SK-N-SH treated with all-trans-retinoic acid at 6 μM for 48 hours (cell line): ENCODE measurements at regions not wholly inside any gene's neighbourhood (a gene's known extent, or its start where the extent isn't known, plus 50 kb on each side); places are given as distances from the start of the nearest gene placed in this dataset.

ENCODE experiments used
- ATAC-seq: fragments of 200-7000 bp; cut with Tn5 transposase; 3 replicates; pipeline ENCODE4 v1.9.1; 2020; ENCODE audit warnings: mild to moderate bottlenecking, moderate library complexity
- ARNTL ChIP-seq: fragments of 450-650 bp; formaldehyde crosslinking; IDR thresholded peaks from 2 replicates; pipeline ENCODE4 v1.5.0; 2020; ENCODE audit warnings: low read depth, mild to moderate bottlenecking, moderate library complexity, borderline replicate concordance
- BACH2 ChIP-seq: fragments of 250-450 bp; sonication (Bioruptor Pico); IDR thresholded peaks from 2 replicates; pipeline ENCODE4 v1.9.0; 2021; ENCODE audit warnings: mild to moderate bottlenecking, borderline replicate concordance
- CSDC2 ChIP-seq: fragments of 250-450 bp; sonication (Bioruptor Pico); IDR thresholded peaks from 2 replicates; pipeline ENCODE4 v1.5.0; 2020; ENCODE audit warnings: mild to moderate bottlenecking, moderate library complexity
- CSRNP3 ChIP-seq: fragments of 250-450 bp; sonication (Bioruptor Pico); IDR thresholded peaks from 2 replicates; pipeline ENCODE4 v1.5.1; 2021; ENCODE audit warnings: mild to moderate bottlenecking, moderate library complexity
- ESRRG ChIP-seq: fragments of 250-450 bp; sonication (Bioruptor Pico); IDR thresholded peaks from 2 replicates; pipeline ENCODE4 v1.6.1; 2021; ENCODE audit warnings: mild to moderate bottlenecking
- GLIS3 ChIP-seq: fragments of 250-450 bp; sonication (Bioruptor Pico); IDR thresholded peaks from 2 replicates; pipeline ENCODE4 v1.5.0; 2020; ENCODE audit warnings: mild to moderate bottlenecking, moderate library complexity
- ISL1 ChIP-seq: fragments of 250-450 bp; sonication (Bioruptor Pico); IDR thresholded peaks from 2 replicates; pipeline ENCODE4 v2.1.2; 2022; ENCODE audit warnings: mild to moderate bottlenecking, moderate library complexity
- OSR1 ChIP-seq: fragments of 250-450 bp; sonication (Bioruptor Pico); IDR thresholded peaks from 2 replicates; pipeline ENCODE4 v1.8.0; 2022; ENCODE audit warnings: moderate library complexity, mild to moderate bottlenecking, inconsistent platforms
- PATZ1 ChIP-seq: fragments of 250-450 bp; sonication (Bioruptor Pico); IDR thresholded peaks from 2 replicates; pipeline ENCODE4 v1.8.0; 2020; ENCODE audit warnings: mild to moderate bottlenecking, moderate library complexity, borderline replicate concordance
- PPARA ChIP-seq: fragments of 250-450 bp; sonication (Bioruptor Pico); IDR thresholded peaks from 2 replicates; pipeline ENCODE4 v1.5.0; 2020; ENCODE audit warnings: mild to moderate bottlenecking, borderline replicate concordance
- RARB ChIP-seq: fragments of 250-450 bp; sonication (Bioruptor Pico); IDR thresholded peaks from 2 replicates; pipeline ENCODE4 v1.8.0; 2021; ENCODE audit warnings: mild to moderate bottlenecking, moderate library complexity
- SNAI2 ChIP-seq: fragments of 250-450 bp; sonication (Bioruptor Pico); IDR thresholded peaks from 2 replicates; pipeline ENCODE4 v1.5.0; 2020; ENCODE audit warnings: mild to moderate bottlenecking, moderate library complexity
- TCF4 ChIP-seq: fragments of 250-450 bp; sonication (Bioruptor Pico); IDR thresholded peaks from 2 replicates; pipeline ENCODE4 v1.8.0; 2021; ENCODE audit warnings: mild to moderate bottlenecking, moderate library complexity, borderline replicate concordance
- TOX ChIP-seq: fragments of 250-450 bp; sonication (Bioruptor Pico); IDR thresholded peaks from 2 replicates; pipeline ENCODE4 v1.8.0; 2021; ENCODE audit warnings: mild to moderate bottlenecking, moderate library complexity, borderline replicate concordance
- ZC3H10 ChIP-seq: fragments of 250-450 bp; sonication (Bioruptor Pico); IDR thresholded peaks from 2 replicates; pipeline ENCODE4 v1.5.1; 2021; ENCODE audit warnings: mild to moderate bottlenecking, moderate library complexity
- ZFP3 ChIP-seq: fragments of 250-450 bp; sonication (Bioruptor Pico); IDR thresholded peaks from 2 replicates; pipeline ENCODE4 v1.5.0; 2020; ENCODE audit warnings: mild to moderate bottlenecking, moderate library complexity
- ZFP30 ChIP-seq: fragments of 450-650 bp; formaldehyde crosslinking; IDR thresholded peaks from 2 replicates; pipeline ENCODE4 v1.5.0; 2022; ENCODE audit warnings: mild to moderate bottlenecking, moderate library complexity
- ZNF565 ChIP-seq: fragments of 450-650 bp; formaldehyde crosslinking; conservative IDR thresholded peaks from 2 replicates; pipeline ENCODE4 v1.5.0; 2020; ENCODE audit warnings: low read depth, mild to moderate bottlenecking, moderate library complexity
- ZNF70 ChIP-seq: fragments of 450-650 bp; formaldehyde crosslinking; IDR thresholded peaks from 2 replicates; pipeline ENCODE4 v1.5.0; 2020; ENCODE audit warnings: mild to moderate bottlenecking, moderate library complexity
- ZNF8 ChIP-seq: fragments of 450-650 bp; formaldehyde crosslinking; IDR thresholded peaks from 2 replicates; pipeline ENCODE4 v1.5.0; 2020; ENCODE audit warnings: mild to moderate bottlenecking, moderate library complexity
- TF ChIP-seq, protein P1 (sequence below): fragments of 250-450 bp; sonication (Bioruptor Pico); IDR thresholded peaks from 2 replicates; pipeline ENCODE4 v1.5.0; 2020; ENCODE audit warnings: mild to moderate bottlenecking, moderate library complexity
- TF ChIP-seq, protein P2 (sequence below): fragments of 250-450 bp; sonication (Bioruptor Pico); IDR thresholded peaks from 2 replicates; pipeline ENCODE4 v1.8.0; 2021; ENCODE audit warnings: low read depth, mild to moderate bottlenecking, moderate library complexity, borderline replicate concordance
- TF ChIP-seq, protein P3 (sequence below): fragments of 250-450 bp; sonication (Bioruptor Pico); IDR thresholded peaks from 2 replicates; pipeline ENCODE4 v1.5.1; 2020; ENCODE audit warnings: low read depth, mild to moderate bottlenecking, moderate library complexity

GRCh38 chr3:87553058-87553457, 276.7 kb upstream of the POU1F1 start:
- no peak for ATAC-seq
- TF ChIP-seq PPARA (no peak), SNAI2 (no peak), ZNF70 (CRISPR knock-in tag) (no peak), ZNF565 (no peak), ARNTL (CRISPR knock-in tag) (no peak), ZFP3 (no peak), RARB (CRISPR knock-in tag) (no peak), CSRNP3 (no peak), ZC3H10 (CRISPR knock-in tag) (no peak), TCF4 (CRISPR knock-in tag) (no peak), TOX (no peak), GLIS3 (CRISPR knock-in tag) (no peak), ZFP30 (CRISPR knock-in tag) (no peak), CSDC2 (no peak), BACH2 (no peak), ESRRG (no peak), ISL1 (CRISPR knock-in tag) (no peak)
- TF ChIP-seq, protein P1, sequence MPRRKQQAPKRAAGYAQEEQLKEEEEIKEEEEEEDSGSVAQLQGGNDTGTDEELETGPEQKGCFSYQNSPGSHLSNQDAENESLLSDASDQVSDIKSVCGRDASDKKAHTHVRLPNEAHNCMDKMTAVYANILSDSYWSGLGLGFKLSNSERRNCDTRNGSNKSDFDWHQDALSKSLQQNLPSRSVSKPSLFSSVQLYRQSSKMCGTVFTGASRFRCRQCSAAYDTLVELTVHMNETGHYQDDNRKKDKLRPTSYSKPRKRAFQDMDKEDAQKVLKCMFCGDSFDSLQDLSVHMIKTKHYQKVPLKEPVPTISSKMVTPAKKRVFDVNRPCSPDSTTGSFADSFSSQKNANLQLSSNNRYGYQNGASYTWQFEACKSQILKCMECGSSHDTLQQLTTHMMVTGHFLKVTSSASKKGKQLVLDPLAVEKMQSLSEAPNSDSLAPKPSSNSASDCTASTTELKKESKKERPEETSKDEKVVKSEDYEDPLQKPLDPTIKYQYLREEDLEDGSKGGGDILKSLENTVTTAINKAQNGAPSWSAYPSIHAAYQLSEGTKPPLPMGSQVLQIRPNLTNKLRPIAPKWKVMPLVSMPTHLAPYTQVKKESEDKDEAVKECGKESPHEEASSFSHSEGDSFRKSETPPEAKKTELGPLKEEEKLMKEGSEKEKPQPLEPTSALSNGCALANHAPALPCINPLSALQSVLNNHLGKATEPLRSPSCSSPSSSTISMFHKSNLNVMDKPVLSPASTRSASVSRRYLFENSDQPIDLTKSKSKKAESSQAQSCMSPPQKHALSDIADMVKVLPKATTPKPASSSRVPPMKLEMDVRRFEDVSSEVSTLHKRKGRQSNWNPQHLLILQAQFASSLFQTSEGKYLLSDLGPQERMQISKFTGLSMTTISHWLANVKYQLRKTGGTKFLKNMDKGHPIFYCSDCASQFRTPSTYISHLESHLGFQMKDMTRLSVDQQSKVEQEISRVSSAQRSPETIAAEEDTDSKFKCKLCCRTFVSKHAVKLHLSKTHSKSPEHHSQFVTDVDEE (CRISPR knock-in tag), result no peak
- TF ChIP-seq, protein P2, sequence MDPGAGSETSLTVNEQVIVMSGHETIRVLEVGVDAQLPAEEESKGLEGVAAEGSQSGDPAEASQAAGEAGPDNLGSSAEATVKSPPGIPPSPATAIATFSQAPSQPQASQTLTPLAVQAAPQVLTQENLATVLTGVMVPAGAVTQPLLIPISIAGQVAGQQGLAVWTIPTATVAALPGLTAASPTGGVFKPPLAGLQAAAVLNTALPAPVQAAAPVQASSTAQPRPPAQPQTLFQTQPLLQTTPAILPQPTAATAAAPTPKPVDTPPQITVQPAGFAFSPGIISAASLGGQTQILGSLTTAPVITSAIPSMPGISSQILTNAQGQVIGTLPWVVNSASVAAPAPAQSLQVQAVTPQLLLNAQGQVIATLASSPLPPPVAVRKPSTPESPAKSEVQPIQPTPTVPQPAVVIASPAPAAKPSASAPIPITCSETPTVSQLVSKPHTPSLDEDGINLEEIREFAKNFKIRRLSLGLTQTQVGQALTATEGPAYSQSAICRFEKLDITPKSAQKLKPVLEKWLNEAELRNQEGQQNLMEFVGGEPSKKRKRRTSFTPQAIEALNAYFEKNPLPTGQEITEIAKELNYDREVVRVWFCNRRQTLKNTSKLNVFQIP (CRISPR knock-in tag), result no peak

DNA sequence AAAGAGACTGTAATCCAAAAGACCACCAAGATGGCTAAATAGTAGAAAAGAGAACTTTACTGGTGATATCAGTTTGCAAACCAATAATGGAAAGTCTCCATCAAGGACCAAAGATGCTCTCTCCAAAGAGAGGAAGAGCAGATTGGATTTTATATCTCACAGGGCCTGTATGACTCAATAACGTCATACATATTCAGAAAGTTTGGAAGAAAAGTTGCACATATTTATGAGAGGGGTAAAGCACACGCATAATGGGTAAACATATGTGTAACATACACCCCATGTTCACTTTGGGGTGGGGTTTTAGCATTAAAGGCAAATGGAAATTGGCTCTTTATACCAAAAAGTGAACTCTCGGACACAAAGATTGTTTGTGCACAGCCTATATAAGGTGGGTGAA, 274.5 kb upstream of the POU1F1 start:
- ATAC-seq, result no peak
- TF ChIP-seq ARNTL (CRISPR knock-in tag) (no peak), RARB (CRISPR knock-in tag) (no peak), ZNF565 (no peak), ZFP3 (no peak), ZC3H10 (CRISPR knock-in tag) (no peak), ZNF8 (CRISPR knock-in tag) (no peak), CSDC2 (no peak), PPARA (no peak), BACH2 (no peak), ZNF70 (CRISPR knock-in tag) (no peak)
- TF ChIP-seq, protein P2 (CRISPR knock-in tag), result no peak
- TF ChIP-seq, protein P3, sequence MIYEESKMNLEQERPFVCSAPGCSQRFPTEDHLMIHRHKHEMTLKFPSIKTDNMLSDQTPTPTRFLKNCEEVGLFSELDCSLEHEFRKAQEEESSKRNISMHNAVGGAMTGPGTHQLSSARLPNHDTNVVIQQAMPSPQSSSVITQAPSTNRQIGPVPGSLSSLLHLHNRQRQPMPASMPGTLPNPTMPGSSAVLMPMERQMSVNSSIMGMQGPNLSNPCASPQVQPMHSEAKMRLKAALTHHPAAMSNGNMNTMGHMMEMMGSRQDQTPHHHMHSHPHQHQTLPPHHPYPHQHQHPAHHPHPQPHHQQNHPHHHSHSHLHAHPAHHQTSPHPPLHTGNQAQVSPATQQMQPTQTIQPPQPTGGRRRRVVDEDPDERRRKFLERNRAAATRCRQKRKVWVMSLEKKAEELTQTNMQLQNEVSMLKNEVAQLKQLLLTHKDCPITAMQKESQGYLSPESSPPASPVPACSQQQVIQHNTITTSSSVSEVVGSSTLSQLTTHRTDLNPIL (CRISPR knock-in tag), result no peak

DNA sequence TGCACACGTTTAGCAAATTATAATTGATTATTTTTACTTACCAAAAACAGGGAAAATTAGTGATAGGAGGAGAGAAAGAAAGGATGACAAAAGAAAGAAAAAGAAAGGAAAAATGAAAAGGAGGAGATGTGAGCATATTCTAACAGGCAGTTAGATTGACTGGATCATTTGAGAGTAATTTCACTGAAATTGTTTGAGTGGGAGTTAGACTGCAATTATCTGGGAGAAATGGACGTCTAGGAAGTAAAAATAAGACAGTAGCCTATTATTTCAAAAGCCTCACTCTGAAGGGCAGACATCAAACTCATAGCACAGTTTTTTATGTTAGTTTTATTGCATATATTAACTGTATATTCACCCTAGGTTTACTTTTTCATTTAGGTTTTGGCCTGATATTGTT, 272.8 kb upstream of the POU1F1 start:
- TF ChIP-seq, protein P2 (CRISPR knock-in tag), result no peak
- no peak for TF ChIP-seq OSR1 (CRISPR knock-in tag)
- TF ChIP-seq PATZ1 (CRISPR knock-in tag), result no peak
- no peak for TF ChIP-seq ZNF70 (CRISPR knock-in tag)
- no peak for TF ChIP-seq TOX
- no peak for TF ChIP-seq ZFP3
- TF ChIP-seq BACH2, result no peak
- TF ChIP-seq, protein P1 (CRISPR knock-in tag), result no peak
- no peak for TF ChIP-seq ZNF565
- no peak for ATAC-seq
